Amniotic stem cell (primary cell): ENCODE measurements at regions not wholly inside any gene's neighbourhood (a gene's known extent, or its start where the extent isn't known, plus 50 kb on each side); places are given as distances from the start of the nearest gene placed in this dataset.

Experiments used
- DNase-seq: peaks from one replicate; lab custom pipeline; 2025; lab: John Stamatoyannopoulos, UW

DNA sequence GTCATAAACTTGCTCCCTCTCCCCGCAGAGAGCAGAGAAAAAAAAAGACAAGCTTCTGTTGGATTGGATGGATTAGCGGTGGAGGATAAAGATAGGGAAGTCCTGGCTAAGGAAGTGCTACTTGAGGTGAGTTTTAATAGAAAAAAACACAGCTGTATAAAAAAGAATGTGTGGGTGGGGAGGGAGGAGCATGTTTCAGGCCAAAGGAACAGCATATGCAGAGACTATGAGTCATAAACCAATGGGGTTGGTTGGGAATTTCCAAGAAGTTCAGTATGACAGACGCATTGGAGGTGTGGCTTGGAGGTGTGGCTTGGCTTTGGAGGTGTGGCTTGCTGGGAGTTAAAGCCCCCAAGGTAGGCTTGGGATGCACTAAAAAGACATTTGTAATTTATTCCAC is 103.0 kb upstream of the LSM8 start:
- DNase-seq = no peak

DNA sequence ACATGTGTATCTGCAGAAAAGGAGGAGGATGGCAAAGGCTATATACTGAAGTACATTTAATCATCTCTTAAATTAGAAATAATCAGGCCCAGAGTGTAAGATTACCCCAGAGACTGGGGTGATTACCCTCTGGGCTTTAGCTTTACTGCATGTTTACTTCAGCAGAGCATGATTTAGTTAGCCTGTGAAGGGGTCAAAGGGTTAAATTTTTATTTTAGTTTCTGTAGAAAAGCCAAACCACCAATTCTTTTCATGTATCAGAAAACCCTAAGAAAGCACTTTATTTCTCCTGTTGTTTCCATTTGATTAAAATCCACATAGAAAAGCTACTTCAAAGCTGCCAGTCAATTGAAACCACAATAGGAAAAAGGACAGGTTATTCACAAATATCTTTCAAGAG is 101.5 kb upstream of the LSM8 start:
- DNase-seq = no peak

DNA sequence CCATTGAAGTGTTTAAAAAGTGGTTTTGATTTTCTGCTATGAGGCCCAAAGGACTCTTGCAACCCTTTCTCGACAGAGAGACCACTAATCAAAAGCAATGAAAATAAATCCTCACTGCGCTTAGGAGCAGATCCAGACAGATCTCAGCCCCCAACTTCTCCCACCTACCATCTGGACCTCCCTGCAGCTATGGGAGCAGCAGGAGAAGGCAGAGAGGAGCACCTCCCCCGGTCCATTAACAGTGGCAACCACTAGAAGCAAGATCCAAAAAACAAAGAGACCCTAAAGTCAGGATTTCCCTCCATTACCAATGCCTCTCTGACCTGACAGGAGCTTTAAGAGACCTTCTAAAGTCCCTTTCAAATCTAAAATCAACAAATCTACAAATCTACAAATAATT is 99.0 kb upstream of the LSM8 start:
- DNase-seq = no peak

DNA sequence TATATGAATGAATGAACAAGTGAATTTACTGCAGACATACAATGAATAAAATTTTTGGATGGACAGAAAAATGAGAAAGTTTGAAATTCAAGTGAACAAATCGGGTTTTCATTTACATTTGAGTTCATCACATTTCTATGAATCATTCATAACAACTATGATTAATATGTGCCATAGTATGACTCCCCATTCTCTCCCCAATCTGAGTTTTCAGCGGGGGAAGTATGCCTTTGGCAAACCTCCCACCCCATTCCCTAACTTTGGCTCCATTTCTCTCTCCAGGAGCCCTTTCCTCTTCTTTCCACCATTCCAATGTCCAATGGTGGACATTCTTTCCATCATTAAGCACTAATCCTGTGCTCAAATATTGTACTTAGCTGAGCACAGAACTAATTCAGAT is 96.8 kb upstream of the LSM8 start:
- DNase-seq = no peak

DNA sequence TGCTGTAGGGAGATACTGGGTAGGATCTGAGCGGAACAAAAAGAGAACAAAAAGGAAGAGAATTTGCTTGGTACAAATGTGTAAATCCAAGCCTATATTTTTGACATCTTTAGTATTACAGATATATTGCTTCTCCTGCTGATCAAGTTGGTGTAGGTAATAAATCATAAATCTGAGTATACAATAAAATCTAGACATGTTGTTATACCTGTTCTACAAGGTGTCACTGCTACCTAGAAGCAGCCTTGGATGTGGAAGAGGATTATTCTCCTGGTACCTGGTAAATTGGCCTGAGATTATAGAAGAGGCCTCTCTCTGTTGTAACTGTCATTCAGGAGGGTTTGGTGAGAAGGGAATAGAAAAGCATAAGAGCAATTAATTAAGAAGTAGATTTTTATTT is 89.9 kb upstream of the LSM8 start:
- DNase-seq = no peak

DNA sequence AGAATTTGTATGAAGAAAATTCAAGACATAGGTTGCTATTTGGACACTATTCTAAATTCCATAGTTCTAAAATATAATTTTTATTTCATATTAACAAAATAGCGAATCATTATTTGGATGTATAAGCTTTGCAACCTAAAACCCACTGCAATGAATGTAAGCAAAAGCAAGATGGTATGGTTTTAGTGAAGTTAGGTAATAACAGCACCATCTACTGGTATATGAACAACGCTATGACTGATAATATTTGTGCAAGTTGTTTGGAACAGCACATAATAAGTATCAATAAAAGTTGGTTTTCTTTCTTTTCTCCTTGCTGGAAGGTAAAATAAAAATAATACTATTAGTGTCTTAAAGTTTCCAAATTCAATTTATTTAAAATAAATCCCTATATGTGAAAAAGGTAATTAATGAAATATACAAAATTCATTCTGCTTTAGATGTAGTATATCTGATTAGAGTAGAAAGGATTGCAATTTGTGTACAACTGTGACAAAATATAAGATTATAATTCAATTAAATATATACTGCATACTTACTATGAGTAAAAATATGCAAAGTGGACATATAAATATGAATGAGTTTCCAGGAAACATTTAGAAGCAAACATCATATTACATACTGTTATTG is 79.0 kb upstream of the LSM8 start:
- DNase-seq = peak; percentile 5

DNA sequence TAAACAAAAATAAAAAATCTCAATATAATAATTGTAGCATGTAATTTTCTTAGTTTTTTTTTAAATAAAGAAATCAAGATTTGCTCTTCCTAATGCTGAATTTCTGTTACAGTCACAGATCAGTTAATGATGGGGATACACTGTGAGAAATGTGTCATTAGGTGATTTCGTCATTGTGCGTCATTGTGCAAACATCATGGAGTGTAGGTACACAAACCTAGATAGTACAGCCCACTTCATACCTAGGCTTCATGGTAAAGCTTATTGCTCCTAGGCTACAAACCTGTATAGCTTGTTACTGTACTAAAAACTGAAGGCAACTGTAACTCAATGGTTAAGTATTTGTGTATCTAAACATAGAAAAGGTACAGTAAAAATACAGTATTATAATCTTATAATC is 74.4 kb upstream of the LSM8 start:
- DNase-seq = no peak

DNA sequence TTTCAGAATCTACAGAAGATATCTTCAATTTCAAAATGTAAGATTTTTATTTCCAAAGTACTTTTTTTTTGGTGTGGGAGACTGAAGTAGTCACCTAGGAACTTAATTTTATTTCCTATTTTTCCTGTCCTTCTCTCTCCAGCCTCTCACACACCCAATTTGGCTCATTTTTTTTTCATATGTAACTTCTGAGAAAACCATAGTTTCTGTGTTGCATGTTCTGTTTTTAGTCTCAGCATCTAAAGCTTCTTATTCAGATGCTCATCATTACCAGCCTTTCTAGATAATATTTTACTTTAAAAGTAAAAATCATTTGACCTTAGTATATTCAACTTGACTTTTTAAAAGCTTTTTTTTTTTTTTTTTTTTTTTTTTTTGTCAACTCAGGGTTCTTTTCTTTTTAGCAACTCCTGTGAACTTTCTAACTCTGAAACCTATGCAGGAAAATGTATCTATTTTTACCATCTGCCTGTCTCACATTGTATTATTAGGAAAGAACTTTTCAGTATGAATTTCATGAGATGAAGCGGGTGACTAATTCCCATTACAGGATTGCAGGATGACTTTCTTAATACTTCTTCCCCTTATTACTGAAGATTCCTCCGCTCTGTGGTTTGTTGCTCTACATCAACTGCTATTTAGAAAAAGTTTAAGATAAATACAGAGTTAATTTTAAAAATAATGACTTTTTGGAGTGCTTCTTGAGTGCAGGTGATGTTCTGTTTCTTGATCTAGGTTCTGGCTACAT is 73.6 kb upstream of the LSM8 start:
- DNase-seq = no peak

DNA sequence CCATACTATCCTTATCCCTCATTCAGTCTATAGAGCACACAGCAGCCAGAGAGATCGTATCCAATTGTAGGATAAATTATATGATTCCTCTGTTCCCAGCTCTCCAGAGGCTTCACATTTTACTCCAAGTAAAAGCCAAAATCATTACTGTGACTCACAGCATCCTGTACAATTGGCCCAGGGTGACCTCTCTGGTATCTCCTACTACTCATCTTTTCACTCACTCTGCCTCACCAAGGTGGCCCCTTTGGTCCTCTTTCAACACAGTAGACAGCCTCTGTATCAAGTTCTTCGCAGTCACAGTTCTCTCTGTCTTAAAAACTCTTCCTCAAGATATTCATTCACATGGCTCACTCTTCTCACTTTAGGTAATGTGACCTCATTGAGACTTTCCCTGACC is 72.6 kb upstream of the LSM8 start:
- no peak for DNase-seq

DNA sequence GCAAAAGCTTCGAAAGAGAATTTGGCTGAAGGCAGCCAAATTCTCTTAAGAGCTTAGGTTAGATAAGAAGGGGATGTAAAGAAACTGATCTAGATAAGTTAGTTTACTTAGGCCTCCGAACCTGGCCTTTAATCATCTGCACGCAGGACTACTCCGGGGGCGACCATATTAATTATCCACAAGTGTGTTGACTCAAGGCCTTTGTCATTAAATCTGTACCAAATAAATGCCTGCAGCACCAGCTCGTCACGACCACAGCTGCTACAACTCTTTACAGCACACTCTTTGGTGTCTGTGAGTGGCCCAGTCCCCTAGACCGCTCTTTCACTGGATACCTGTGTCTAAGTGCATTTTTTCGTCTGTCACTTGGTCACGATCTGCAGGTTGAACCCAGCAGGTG is 69.8 kb upstream of the LSM8 start:
- no peak for DNase-seq

DNA sequence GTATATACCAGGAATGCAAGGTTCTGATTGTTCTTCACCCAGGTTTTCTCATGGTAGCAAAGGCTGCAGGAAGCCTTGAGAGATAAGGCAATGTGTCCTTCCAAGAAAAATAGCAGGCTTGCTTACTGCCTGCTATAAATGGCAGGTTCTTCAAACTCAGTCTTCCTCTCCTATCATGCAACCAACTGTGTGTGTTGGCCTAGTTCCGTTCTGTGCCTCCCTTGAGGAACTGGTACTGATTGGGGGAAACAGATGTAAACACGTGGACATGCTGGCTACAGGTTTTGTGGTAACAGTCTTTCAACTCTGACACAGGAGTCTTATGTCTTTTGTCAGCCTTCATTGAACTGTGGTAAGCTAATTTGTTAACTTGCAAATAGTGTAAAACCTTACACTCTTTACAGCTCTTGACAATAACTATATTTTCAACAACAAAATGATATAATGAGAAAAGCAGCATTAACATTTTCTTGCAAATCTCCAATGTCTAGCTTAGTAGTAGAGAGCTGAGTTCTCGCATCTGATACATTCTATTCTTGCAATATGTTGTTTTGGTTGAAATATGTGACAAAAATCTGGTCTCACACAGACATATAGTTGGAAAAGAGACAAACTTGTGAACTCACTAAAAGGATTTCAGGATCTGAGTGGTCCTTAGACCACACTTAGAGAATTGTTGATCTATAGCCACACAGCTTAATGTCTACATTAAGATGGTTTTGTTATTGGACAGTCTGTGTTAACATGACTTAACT is 54.7 kb upstream of the LSM8 start:
- DNase-seq = no peak

DNA sequence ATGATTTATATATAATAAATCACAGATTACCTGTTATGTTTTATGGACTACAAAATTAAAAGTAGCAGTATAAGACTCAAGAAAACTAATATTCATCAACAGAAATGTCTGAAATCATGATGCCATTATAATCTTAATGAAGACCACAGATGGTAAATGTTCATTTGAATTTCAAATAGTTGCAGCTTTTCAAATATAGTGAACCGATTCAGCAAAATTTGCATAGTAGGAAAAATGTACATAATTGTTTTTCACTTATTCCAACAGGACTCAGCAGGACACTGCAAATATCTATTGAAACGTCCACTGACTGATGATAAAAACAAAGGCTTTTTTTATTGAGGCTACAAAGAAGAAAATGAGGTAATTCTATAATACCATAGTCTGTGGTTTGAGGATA is 51.2 kb upstream of the LSM8 start:
- DNase-seq = no peak
